Upper lobe of left lung (tissue), 6 donors: ENCODE measurements at regions not wholly inside any gene's neighbourhood (a gene's known extent, or its start where the extent isn't known, plus 50 kb on each side); places are given as distances from the start of the nearest gene placed in this dataset.

ENCODE experiments used
- ATAC-seq, 2 donors: fragments of 200-7000 bp; cut with Tn5 transposase; one replicate each; pipeline ENCODE4 v1.9.1; 2022; ENCODE audit warnings: mild to moderate bottlenecking in 2 of 2, moderate library complexity in 2 of 2; ENCODE audit not compliant: low FRiP score in 2 of 2
- DNase-seq, 2 donors: peaks; one replicate each; pipeline ENCODE4 v3.0.0-alpha.2; 2019 to 2020
- H3K27ac ChIP-seq, 4 donors: fragments of 200-600 bp; sonication (generic); one replicate each; pipeline ENCODE4 v1.5.1; 2016 to 2019
- H3K27me3 ChIP-seq, 4 donors: fragments of 200-600 bp; sonication (generic); one replicate each; pipeline ENCODE4 v1.5.1; 2017 to 2019
- H3K36me3 ChIP-seq, 4 donors: fragments of 200-600 bp; sonication (generic); one replicate each; pipeline ENCODE4 v1.5.1; 2016 to 2019
- H3K4me1 ChIP-seq, 4 donors: fragments of 200-600 bp; sonication (generic); one replicate each; pipeline ENCODE4 v1.5.1; 2018 to 2019
- H3K4me3 ChIP-seq, 4 donors: fragments of 200-600 bp; sonication (generic); one replicate each; pipeline ENCODE4 v1.5.1; 2017 to 2019; ENCODE audit warnings: mild to moderate bottlenecking in 2 of 4, moderate library complexity in 1 of 4
- H3K9me3 ChIP-seq, 4 donors: fragments of 200-600 bp; sonication (generic); one replicate each; pipeline ENCODE4 v1.5.1; 2018 to 2019
- EP300 ChIP-seq, 4 donors: sonication (generic); formaldehyde crosslinking; IDR thresholded peaks; one replicate each; pipeline ENCODE4 v1.5.1; 2017; ENCODE audit warnings: antibody characterized with exemption in 4 of 4, control low read depth in 2 of 4
- POLR2A ChIP-seq, 4 donors: fragments of 450-650 bp; IDR thresholded peaks; one replicate each; pipeline ENCODE4 v1.5.1; 2016 to 2017; ENCODE audit warnings: antibody characterized with exemption in 4 of 4, mild to moderate bottlenecking in 2 of 4
- POLR2AphosphoS5 ChIP-seq, 2 donors: sonication (generic); formaldehyde crosslinking; IDR thresholded peaks; one replicate each; pipeline ENCODE4 v1.5.1; 2017; ENCODE audit warnings: antibody characterized with exemption in 2 of 2
- WGBS, 2 donors: methylation state at CpG; one replicate each; pipeline ENCODE4 v1.1.5; 2017 to 2018; 5-methylcytosine and 5-hydroxymethylcytosine counted together
- TF ChIP-seq, protein P1 (sequence below), 6 experiments: fragments of 450-650 bp in 4 of 6; fragments of 200-600 bp in 2 of 6; sonication (generic) in 2 of 6; IDR thresholded peaks; one replicate each; pipeline ENCODE4 v1.5.1; 2016 to 2019; ENCODE audit warnings: antibody characterized with exemption in 6 of 6
- donor health status: DM: no; HTN: no; CAD: no; lungs with moderate emphysema.
- donor health status: DM: no; HTN: yes; CAD: no; lungs with severe emphysema.

DNA sequence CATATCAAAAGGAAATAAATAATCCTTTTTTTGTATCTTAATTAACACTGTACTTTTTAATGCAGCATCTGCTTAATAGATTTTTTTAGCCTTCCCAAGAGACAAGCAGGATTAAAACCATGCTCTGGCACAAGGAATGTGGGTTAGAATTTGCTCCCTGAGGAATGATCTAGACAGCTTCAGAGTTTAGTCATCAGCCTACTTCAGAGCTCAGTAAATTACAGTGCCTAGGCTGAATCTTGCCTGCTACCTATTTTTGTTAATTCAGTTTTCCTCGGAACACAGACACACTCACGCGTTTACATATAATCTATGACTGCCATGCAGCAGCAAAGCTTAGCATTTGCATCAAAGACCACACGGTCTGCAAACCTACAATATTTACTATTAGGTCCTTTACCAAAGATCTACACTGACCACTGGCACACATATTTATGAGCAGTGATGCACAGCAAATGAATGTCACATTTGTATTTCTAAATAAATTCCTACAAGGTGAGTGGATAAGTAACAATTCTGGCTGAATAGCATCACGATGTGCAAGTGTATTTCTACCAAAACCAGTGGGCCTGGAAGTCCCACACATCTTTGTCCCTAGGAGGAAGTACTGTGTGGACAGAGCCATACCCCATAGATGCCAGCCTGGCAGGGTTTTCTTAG, 309.8 kb upstream of the TMEM132C start:
- H3K4me1 ChIP-seq: no peaks in the 10 kb centered on the region
- WGBS, 2 donors: 88 to 89% methylated on average over 5 of the region's 5 CpGs
- ATAC-seq: no peak

DNA sequence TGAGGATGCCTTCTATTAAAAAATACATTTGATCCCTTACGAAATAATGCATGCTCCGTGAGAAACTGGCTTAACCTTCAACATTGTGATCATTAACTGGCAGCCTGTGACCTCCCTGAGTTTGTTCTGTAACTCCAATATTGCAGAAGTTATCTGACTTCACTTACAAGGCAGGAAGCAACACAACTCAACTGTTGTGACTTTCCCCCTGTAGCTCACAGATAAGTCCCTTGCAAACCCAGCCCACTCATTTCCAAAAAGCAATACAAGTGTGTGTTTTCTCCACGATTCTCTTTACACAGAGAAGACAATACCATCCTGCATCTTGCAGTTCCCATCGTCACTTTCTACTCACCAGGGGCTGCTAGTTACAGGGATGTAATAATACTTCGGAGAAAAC, 304.7 kb upstream of the TMEM132C start:
- WGBS, 2 donors: 62 to 75% methylated on average over 5 of the region's 5 CpGs
- H3K36me3 ChIP-seq: no peaks in the 10 kb centered on the region
- H3K4me3 ChIP-seq: no peak overlapping the region
- ATAC-seq: no peak
- TF ChIP-seq POLR2AphosphoS5 (IDR thresholded peaks at IDR 0.05) (no peak), POLR2A (IDR thresholded peaks at IDR 0.05) (no peak), EP300 (IDR thresholded peaks at IDR 0.05) (no peak)
- TF ChIP-seq, protein P1, sequence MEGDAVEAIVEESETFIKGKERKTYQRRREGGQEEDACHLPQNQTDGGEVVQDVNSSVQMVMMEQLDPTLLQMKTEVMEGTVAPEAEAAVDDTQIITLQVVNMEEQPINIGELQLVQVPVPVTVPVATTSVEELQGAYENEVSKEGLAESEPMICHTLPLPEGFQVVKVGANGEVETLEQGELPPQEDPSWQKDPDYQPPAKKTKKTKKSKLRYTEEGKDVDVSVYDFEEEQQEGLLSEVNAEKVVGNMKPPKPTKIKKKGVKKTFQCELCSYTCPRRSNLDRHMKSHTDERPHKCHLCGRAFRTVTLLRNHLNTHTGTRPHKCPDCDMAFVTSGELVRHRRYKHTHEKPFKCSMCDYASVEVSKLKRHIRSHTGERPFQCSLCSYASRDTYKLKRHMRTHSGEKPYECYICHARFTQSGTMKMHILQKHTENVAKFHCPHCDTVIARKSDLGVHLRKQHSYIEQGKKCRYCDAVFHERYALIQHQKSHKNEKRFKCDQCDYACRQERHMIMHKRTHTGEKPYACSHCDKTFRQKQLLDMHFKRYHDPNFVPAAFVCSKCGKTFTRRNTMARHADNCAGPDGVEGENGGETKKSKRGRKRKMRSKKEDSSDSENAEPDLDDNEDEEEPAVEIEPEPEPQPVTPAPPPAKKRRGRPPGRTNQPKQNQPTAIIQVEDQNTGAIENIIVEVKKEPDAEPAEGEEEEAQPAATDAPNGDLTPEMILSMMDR (IDR thresholded peaks at IDR 0.05): no peak
- no peaks in the 10 kb centered on the region for H3K4me1 ChIP-seq
- H3K9me3 ChIP-seq: peaks cover 0 to 4% (median 0%) of the 10 kb centered on the region in 4 donors
- no peaks in the 10 kb centered on the region for H3K27me3 ChIP-seq
- no peak for DNase-seq
- H3K27ac ChIP-seq: no peak overlapping the region

More for the DNA sequence above, 309.8 kb upstream of the TMEM132C start:
- DNase-seq: no peak
- no peaks in the 10 kb centered on the region for H3K36me3 ChIP-seq
- TF ChIP-seq POLR2AphosphoS5 (IDR thresholded peaks at IDR 0.05): no peak
- TF ChIP-seq EP300 (IDR thresholded peaks at IDR 0.05): no peak
- no peak overlapping the region for H3K4me3 ChIP-seq
- H3K9me3 ChIP-seq: no peaks in the 10 kb centered on the region
- no peak overlapping the region for H3K27ac ChIP-seq
- no peaks in the 10 kb centered on the region for H3K27me3 ChIP-seq

DNA sequence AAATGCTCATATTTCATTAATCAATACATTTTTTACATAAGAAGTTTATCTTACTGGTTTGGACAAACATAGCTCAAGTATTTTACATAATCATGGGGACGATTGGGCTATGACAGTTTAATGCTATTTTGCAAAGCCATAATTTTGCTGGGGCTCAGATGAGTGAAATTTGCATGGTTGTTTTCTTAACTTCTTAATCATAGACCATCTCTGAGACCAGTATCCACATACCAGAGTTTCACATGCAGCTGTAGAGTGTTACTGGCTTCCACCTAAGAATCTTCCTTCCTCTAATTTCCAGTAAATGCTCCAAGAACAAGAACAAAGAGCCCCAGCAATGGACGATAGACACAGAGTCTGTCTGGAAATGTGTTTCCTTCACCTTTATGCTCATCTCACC, 303.0 kb upstream of the TMEM132C start:
- no peak for ATAC-seq
- H3K36me3 ChIP-seq: no peaks in the 10 kb centered on the region
- 63 to 66% methylated on average over 2 of the region's 2 CpGs for WGBS, 2 donors
- H3K4me1 ChIP-seq: no peaks in the 10 kb centered on the region
- no peak for DNase-seq
- no peak overlapping the region for H3K27ac ChIP-seq
- no peak for TF ChIP-seq POLR2A (IDR thresholded peaks at IDR 0.05)
- no peak for TF ChIP-seq POLR2AphosphoS5 (IDR thresholded peaks at IDR 0.05)
- no peak for TF ChIP-seq EP300 (IDR thresholded peaks at IDR 0.05)
- TF ChIP-seq, protein P1 (IDR thresholded peaks at IDR 0.05): no peak
- peaks cover 0 to 10% (median 0%) of the 10 kb centered on the region in 4 donors for H3K9me3 ChIP-seq
- no peaks in the 10 kb centered on the region for H3K27me3 ChIP-seq
- H3K4me3 ChIP-seq: no peak overlapping the region

DNA sequence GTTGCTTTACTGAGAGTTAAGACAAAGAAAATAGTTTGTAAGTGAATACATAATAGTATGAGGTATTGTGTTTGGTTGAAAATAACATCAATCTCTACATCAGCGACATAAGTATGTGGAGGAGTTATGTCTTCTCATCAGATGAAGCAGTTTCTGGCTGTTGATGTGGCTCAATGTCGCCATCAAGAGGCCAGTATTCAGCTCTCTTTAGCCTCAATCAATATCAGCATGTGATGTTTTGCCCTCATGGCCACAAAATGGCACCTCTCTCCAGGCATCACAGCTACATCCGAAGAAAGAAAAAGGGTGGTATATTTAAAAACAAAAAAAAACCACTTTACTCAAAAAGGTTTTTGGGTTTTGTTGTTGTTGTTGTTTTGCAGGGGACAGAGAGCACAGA, 302.3 kb upstream of the TMEM132C start:
- Histone ChIP-seq H3K36me3 (no peaks in the 10 kb centered on the region), H3K4me1 (no peaks in the 10 kb centered on the region), H3K27ac (no peak overlapping the region), H3K27me3 (no peaks in the 10 kb centered on the region), H3K4me3 (no peak overlapping the region), H3K9me3 (peaks cover 0 to 10% (median 0%) of the 10 kb centered on the region in 4 donors)
- 67 to 77% methylated on average over 3 of the region's 3 CpGs for WGBS, 2 donors
- TF ChIP-seq POLR2AphosphoS5 (IDR thresholded peaks at IDR 0.05) (no peak), EP300 (IDR thresholded peaks at IDR 0.05) (no peak), POLR2A (IDR thresholded peaks at IDR 0.05) (no peak)
- TF ChIP-seq, protein P1 (IDR thresholded peaks at IDR 0.05): no peak
- no peak for ATAC-seq
- DNase-seq: no peak

DNA sequence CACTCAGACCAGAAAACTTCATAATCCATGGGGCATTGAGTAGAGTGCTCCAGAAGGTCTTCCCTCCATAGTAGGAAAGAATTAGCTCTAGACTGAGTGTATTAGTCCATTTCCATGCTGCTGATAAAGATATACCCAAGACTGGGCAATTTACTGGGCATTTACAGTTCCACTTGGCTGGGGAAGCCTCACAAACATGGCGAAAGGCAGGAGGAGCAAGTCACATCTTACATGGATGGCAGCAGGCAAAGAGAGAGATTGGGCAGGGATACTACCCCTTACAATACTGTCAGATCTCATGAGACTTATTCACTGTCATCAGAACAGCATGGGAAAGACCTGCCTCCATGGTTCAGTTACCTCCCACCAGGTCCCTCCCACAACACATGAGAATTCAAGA, 300.6 kb upstream of the TMEM132C start:
- WGBS, 2 donors: 77 to 100% methylated on average over 1 of the region's 1 CpG
- Histone ChIP-seq H3K36me3 (no peaks in the 10 kb centered on the region), H3K27ac (no peak overlapping the region), H3K4me3 (no peak overlapping the region), H3K27me3 (no peaks in the 10 kb centered on the region), H3K4me1 (no peaks in the 10 kb centered on the region), H3K9me3 (peaks cover 0 to 10% (median 0%) of the 10 kb centered on the region in 4 donors)
- DNase-seq (no peak), ATAC-seq (no peak)
- TF ChIP-seq, protein P1 (IDR thresholded peaks at IDR 0.05): no peak
- TF ChIP-seq POLR2AphosphoS5 (IDR thresholded peaks at IDR 0.05) (no peak), POLR2A (IDR thresholded peaks at IDR 0.05) (no peak), EP300 (IDR thresholded peaks at IDR 0.05) (no peak)
